M059J (cell line): ENCODE measurements at regions not wholly inside any gene's neighbourhood (a gene's known extent, or its start where the extent isn't known, plus 50 kb on each side); places are given as distances from the start of the nearest gene placed in this dataset.
"Not testable (repeated sequence)": the region's sequence is repeated elsewhere in the genome, so short reads cannot be mapped to it uniquely, and the experiment has no call there.

Experiments
- DNase-seq: peaks from one replicate; pipeline ENCODE4 v3.0.0-alpha.2; 2012; ENCODE audit warnings: low read depth

DNA sequence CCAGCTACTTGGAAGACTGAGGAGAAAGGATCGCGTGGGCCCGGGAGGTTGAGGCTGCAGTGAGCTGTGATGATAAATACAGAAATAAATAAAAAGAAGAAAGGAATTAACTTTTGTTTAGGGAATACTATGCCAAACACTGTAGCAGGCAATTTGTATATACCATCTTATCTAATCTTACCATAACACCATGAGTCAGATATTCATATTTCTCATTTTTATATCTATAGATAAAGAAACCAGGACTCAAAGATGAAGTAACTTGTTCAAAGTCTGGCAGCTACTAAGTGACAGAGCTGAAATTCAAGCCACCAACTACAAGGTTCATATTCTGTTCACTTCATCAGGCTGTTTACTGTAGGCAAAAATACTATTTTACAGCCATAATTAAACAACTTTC is 119.2 kb upstream of the SLC39A10 start:
- no peak for DNase-seq

DNA sequence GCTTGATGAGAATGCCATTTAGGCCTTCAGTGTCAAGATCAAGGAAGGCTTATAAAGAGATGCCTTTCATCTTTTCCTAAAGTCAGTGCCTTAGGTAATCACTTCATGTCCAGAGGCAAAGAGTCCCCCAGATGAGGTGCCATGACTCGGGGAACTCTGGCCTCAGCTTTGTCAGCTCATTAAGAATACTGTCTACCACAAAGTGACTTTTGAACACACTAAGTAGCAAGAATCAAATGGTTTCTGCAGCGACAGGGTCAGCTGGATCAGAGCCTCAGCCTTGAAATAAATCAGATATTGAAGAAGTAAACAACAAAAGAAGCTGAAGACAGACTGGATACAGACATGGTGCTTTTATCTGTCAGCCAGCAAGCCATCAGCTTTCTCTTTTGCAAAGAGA is 120.1 kb upstream of the SLC39A10 start:
- no peak for DNase-seq

DNA sequence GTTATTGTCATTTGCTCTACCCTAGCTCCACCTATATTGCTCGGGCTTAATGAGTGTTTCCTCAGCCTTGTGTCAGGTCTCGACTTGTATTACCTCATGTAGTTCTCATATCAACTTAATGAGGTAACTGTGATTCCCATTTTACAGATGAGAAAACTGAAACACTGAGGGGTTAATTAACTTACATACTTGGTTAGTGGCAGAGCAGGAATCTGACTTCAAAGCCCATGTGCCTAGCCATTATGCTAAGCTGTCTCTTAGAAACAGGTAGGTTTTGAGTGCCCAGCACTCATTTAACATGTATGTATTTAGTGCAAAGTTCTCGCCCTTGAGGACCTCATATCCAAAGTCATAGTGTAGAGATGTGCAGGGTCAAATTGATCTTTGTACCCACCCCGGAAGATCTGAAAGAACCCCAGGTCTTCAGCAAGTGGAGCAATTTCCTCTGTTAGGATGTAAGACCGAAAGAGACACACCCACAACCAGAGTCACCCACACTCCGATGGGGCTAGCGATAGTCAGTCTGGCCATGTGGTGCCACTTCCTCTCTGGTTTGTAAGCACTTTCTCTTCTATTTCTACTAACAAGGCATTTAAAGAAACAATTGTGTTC is 121.0 kb upstream of the SLC39A10 start:
- DNase-seq = no peak

DNA sequence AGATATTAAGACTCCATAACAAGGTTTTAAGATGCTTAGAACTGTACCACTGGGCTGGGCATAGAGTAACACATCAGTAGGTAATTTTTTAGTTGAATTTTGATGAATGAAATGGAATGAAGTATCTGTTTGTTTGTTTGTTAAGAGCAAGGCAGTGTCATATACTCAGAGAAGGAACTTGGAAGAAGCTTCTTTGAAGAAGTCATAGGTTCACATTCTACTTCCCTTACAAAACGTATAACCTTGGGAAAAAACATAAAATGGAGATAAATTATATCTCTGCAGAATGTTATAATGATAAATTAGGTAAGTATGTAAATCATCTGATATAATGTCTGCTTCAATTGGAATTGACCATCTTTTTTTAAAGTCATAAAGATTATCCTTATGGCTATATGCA is 122.1 kb upstream of the SLC39A10 start:
- DNase-seq = no peak

DNA sequence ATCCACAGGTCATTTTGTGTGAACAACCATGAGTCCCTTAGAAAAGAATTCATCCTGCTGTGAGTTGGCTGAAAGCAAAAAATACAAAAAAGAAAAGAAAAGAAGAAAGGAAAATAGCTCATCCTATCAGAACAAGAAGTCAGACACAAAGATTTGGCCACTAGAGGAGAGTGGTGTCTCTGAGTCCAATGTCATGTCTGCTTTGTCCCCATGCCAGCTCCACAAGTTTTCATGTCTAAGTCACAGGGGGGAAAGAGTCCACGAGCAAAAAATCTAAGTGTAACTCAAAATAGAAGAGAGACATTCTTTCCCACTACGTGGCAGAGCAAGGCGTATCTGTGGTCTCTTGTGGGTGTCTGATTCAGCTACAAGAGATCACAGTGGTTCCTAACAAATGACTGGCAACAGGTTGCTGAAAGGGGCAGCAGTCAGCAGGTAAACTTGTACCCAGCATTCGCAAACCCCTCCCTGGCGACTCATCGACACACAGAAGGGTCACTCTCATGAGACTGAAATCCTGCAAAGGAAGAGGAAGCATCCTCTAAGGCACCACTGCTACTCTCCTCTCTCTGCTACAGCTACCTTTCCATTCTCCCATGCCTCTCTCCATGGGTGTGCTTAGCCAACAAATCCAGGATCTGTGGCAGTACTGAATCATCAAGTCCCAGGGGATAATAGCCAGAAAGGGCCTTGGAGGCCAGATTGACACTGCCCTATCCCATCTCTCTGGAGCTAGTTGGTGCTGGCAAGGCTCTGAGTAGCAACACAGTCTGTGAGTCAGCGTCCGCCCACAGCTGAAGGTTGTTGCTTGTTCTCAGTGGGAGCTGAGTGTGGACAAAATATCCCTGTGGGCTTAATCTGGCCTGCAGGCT is 123.0 kb upstream of the SLC39A10 start:
- DNase-seq = peak; percentile 92

DNA sequence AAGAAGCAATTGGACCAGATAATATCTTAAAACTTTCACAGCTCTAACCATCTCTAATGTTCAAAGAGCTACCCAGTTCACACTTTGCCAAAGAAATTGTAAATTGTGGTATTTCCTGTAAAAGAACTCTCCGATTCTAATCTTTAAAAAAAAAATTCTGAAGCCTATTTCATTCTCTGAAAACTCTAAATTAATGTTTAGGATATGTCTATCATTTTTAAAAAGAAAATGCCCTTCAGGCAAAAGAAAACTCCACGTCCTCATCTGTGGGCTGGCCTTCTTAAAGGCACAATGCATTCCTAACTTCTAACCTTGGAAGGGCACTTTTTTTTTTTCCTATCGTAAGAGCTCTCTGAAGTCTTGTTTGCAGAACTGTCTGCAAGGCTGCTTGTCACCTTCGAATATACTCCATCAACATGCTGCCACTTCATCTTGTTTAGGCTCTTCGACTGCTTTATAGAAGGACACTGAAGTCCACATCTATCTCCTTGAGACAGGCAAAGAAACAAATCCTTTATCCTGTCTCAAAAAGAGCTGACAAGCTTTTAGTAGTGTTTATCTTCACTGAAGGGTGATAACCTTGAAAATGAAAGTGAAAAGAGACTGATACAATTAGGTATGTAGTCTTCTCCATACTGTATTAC is 124.3 kb upstream of the SLC39A10 start:
- DNase-seq = peak; percentile 54

DNA sequence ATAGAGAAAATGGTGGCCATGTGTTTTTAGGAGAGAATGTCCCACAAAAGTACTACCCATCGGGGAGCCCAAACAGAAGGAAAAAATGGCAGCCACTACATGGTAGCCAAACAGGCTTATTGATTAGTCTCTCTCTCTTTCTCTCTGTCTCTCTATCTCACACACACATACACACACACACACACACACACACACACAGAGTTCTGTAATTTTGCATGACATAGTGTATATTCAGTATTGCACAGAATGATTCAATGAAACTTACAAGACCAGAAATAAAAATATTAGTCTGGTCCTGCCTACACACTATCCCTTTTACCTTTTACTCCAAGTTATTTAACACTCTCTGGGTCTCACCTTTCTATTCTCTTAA is 124.8 kb upstream of the SLC39A10 start:
- DNase-seq = no peak

DNA sequence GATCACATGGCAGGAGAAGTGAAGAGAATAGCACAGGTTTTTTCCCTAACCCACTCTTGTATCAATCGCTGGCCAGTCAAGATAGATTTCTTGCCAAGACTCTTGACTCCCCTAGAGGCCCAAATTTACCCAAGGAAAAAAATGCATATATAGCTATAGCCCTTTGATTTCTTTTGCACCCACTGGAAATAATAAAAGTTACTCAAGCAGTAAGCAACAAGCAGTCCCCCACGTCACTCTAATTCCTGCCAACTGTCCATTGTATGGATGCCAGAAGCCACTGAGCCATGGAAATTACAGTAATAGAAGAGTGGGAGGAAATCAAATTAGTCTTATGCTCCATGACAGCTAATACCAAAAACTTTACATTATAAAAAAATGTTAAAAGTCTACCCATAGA is 125.3 kb upstream of the SLC39A10 start:
- peak; percentile 40 for DNase-seq

DNA sequence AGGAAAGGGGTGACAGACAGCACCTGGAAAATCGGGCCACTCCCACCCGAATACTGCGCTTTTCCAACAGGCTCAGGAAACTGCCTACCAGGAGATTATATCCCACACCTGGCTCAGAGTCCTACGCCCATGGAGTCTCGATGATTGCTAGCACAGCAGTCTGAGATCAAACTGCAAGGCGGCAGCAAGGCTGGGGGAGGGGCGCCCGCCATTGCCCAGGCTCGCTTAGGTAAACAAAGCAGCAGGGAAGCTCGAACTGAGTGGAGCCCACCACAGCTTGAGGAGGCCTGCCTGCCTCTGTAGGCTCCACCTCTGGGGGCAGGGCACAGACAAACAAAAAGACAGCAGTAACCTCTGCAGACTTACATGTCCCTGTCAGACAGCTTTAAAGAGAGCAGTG is 133.8 kb upstream of the SLC39A10 start:
- DNase-seq = not testable (repeated sequence)

DNA sequence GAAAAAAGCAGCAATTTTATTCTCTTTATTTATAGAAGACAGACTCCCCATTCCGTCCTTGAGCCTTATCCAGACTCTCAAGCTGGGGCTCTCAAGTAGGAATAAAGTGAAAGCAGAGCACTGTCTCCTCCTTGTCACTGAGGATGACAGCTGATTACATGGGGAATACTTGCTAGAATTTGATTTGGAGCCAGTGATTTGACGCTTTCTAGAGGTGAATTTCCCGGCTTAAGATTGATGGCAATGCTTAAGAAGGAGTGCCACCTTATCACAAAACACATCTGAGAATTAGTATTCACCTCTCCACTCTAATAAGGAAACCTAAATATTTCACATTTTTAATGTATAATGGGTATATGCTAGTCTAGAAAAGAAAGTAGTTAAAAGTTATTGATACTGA is 135.4 kb upstream of the SLC39A10 start:
- no peak for DNase-seq

DNA sequence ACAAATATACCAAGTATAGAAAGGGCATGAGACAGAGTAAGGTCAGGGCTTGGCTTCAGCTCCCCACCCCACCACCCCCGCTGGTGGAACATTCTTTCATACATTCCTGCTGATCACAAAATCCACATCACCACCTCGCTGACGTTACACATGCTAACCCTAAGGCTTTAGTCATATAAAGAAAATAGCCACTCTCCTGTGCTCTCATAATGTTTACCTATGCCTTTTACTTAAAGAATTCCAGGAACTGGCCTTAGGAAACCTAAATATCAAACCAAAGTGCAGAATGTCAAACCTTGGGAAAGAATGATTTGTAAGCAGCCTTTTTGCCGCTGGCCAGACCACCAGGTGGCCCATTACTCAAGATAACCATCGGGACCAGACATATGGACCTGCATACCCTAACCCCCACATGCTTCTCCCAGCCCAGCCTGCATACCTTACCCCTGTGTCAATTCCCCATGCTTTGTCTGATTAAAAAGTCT is 136.3 kb upstream of the SLC39A10 start:
- peak; percentile 73 for DNase-seq

DNA sequence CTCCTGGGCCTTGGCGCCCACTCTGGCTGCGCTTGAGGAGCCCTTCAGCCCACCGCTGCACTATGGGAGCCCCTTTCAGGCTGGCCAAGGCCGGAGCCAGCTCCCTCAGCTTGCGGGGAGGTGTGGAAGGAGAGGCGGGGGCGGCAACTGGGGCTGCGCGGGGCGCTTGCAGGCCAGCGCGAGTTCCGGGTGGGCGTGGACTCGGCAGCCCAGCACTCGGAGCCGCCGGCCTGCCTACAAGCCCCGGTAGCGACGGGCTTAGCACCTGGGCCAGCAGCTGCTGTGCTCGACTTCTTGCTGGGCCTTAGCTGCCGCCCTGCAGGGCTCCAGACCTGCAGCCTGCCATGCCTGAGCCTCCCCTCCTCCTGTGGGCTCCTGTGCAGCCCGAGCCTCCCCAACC is 141.5 kb upstream of the SLC39A10 start:
- no peak for DNase-seq

DNA sequence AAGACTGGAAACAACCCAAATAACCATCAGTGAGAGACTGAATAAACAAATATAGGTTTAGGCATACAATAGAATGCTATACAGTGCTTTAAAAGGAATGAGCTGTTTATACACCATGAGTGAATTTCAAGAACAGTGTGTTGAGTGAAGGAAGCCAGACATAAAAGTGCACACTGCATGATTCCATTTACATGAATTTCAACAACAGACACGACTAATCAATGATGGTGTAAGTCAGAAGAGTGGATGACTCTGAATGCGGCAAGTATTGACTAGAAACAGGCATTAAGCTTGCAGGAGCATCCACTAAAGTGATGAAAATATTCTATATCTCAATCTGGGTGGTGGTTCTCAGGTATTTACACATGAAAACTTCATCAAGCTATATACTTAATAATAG is 142.7 kb upstream of the SLC39A10 start:
- no peak for DNase-seq

DNA sequence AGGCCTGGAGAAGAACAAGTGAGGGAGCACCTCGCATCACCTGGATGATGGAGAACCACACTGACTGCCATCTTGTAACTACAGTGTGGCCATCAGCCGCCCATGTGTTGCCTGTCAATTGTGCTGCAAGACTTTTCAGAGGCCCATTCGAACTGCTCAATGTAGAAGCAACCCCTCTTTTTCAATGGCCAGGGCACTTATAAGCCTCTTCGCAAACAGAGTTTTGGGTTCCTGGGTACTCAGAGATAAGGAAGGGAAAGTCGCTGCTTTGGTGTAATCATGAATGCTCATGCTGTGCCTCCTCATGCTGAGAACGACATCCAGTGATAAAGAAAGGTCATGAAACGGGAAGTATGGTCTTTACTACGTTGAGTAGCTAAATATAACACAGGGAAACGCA is 143.9 kb upstream of the SLC39A10 start:
- DNase-seq = no peak

DNA sequence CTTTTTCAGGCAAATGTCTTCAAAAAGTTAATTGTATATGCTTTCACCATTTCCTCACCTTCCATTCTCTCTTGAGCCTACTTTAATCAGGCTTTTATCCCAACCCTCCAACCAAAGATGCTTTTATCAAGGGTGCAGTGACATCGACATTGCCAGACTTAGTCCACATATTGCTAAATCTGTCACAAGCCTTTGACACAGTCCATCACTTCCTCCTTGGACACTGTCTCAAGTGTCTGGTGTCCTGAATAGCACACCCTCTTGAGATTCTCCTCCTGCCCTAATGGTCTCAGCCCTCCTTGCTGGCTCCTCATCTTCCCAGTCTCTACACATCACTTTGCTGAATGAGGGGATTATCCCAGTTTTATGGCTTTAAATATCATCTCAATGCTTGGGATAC is 147.5 kb upstream of the SLC39A10 start:
- DNase-seq = no peak

DNA sequence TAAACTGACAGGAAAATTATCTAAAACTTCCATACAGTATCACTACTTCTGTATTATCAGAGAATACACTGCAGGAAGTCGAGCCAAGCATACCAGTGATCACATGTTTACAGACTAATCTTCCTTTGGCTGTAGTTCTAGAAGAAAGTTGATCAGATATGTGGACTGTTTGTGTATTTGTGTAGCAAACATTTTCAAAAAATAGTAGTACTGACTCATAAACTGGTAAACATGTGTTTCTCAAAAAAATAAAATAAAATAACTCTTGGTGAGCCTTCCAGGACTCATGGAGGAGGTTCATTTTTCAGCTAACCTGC is 148.9 kb upstream of the SLC39A10 start:
- DNase-seq = no peak

DNA sequence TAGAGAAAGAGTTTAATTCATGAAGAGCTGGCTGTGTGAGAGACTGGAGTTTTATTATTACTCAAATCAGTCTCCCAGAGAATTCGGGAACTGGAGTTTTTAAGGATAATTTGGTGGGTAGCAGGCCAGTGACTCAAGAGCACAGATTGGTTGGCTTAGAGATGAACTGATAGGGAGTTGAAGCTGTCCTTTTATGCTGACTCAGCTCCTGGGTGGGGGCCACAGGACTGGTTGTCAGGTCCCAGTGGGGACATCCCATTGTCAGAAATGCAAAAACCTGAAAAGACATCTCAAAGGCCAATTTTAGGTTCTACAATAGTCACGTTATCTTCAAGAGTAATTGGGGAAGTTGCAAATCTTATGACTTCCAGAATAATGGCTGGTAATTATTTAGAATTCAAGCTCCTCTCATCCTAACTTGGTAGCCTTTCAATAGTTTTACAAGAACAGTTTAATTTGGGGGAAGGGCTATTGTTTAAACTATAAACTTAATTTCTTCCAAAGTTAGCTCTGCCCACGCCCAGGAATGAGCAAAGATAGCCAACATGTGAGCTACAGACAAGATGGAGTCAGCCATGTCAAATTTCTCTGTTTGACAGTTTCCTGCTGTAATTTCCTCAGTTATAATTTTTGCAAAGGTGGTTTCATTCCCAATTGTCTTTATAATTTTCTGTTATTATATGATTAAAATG is 149.4 kb upstream of the SLC39A10 start:
- no peak for DNase-seq

DNA sequence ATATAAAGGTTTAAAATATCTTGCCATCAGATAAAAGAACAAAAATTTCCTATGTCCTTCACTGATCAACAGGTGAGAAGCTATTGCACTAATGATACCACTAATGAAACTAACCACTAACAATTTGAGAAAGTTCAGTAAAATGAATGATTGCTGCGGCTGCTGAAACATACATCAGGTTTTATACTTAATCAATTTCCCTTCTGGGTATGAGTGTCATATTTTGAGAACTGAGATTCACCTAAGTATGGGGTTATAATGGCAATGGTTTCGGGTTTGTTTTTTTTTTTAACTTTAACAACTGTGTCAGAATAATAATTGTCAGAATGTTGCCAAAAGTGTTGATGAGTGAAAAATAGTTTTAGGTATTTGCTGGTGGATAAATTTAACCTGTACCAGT is 151.3 kb upstream of the SLC39A10 start:
- DNase-seq = no peak

DNA sequence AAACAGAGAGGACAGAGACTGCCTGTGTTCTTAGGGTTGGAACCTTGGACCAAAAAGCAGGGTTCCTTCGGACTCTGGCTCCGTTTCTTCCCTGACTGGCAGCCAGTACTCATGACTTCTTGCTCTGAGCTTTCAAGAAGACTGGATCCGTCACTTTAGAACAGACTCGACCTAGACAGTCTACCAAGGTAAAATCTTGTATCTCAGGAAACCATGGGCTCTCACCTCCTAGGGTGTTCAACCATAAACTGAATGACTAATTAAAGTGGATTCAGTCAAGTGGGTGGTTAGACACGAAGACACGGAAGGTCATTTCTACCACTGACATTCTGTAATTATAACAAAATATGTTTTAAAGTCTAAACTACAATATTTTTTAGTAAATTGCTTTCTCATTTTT is 153.8 kb upstream of the SLC39A10 start:
- no peak for DNase-seq

DNA sequence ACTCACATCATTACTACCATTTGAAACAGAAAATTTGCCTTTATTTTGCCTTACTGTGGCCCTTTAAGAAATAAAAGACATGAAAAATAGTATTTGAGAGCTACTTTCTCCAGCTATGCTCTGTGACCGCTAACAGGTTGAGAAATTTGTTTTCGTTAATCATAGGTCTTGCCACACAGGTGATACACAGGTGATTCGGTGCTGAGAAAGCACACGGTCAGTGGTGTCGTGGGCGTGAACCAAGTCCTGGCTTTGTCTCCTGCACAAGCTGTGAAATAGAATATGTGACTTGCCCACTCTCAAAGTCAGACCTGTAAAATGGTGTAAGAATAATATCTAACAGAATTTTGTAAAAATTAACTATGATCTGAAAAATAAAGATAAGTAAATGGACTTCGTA is 155.3 kb upstream of the SLC39A10 start:
- no peak for DNase-seq

DNA sequence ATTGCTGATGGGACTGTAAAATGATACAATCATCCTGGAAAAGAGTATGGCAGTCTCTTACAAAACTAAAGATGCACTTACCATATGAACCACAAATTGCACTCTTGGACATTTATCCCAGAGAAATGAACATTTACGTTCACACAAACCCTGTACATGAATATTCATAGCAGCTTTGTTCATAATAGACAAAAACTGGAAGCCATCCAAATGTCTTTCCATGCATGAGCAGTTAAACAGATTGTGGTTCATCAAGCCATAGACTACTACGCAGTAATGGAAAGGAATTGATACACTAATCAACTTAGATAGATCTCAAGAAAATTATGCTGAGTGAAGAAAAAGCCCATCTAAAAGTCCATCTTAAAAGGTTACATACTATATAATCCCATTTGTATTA is 156.1 kb upstream of the SLC39A10 start:
- DNase-seq = no peak

DNA sequence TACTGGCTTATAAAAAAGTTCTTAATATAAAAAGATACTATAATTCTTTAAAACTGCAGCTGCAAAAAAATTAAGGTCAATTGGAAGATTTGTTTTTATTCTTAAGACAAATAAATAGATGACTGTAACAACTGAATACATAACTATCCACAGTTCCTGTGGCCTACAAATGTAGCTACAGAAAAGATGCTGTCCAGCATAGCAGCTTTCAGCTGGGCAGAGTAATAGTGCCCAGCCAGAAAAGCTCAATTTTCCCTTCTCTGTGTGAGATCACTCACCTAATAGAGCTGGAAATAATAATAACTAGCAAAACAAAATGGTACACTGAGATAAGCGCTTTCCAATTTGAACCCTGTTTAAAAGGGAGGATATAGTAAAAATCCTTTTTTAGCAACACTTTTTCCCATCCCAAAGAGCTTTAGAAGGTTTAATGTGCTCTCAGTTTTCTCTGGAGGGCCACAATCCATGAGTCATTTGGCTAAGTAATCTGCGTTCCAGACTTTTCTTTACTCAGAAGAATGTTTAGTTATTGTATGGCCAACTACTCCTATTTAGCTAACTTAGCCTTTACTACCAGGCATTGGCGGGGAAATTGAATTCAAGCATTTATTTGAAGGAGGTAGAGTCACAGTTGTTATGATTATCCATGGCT is 158.1 kb upstream of the SLC39A10 start:
- DNase-seq = peak; percentile 11
